DMS 273 (cell line): ENCODE measurements at regions not wholly inside any gene's neighbourhood (a gene's known extent, or its start where the extent isn't known, plus 50 kb on each side); places are given as distances from the start of the nearest gene placed in this dataset.
"Not testable (repeated sequence)": the region's sequence is repeated elsewhere in the genome, so short reads cannot be mapped to it uniquely, and the experiment has no call there.

Experiments used
- DNase-seq: peaks from one replicate; lab custom pipeline; 2025; ENCODE audit not compliant: unreplicated experiment; lab: John Stamatoyannopoulos, UW

DNA sequence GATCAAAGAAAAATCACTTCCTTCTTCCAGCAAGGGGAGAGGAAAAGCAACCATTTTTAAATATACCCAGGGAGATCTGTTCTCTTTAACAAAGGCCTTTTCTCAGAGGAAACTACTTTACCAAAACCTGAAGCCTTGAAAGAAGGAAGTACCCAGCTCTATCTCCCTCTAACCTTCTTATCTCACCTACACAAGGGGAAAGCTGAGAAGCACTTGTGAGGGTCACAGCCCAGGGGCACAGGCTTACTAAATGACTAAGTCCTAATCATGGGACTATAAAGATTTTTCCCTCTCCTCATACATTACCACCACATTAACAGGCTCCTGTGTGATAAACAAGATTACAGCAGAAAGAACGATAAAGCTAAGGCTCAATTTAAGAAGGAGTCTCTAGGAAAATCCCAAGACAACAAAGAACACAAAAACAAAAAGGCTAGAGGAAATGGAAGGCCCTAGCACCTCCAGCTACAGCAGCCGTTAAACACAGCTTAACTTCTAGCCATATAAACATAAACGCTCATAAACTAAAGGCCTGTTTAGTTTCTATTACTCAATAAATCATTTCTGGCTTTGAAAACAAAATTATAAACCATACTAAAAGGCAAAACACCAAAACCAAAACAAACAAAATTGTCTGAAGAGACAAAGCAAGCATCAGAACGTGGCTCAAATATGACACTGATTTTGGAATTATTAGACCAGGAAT lies 284.9 kb upstream of the ECI2 start:
- no peak for DNase-seq

DNA sequence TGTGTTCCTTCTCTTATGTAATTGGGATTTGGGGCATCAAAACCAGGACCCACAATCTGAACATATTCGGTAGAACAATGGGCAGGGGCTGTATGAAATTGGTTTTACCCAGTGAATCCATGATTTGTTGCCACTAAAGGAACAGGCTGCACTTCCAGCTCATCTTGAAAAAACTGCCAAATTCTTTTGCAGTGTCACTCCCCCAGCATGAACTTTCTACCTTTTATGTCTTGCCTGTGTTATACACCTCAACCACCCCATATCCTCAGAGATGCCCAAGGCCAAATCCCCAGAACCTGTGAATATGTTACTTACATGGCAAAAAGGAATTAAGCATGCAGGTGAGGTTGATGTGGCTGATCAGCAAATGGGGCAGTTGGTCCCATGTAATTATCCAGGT lies 280.2 kb upstream of the ECI2 start:
- DNase-seq = no peak

DNA sequence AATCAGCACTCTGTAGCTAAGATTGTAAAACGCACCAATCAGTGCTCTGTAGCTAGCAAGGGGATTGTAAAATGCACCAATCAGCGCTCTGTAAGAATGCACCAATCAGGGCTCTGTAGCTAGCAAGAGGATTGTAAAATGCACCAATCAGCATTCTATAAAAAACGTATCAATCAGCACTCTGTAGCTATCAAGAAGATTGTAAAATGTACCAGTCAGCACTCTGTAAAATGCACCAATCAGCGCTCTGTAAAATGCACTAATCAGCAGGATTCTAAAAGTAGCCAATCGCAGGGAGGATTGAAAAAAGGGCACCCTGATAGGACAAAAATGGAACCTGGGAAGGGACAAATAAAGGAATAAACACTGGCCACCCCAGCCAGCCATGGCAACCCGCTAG lies 278.7 kb upstream of the ECI2 start:
- not testable (repeated sequence) for DNase-seq

DNA sequence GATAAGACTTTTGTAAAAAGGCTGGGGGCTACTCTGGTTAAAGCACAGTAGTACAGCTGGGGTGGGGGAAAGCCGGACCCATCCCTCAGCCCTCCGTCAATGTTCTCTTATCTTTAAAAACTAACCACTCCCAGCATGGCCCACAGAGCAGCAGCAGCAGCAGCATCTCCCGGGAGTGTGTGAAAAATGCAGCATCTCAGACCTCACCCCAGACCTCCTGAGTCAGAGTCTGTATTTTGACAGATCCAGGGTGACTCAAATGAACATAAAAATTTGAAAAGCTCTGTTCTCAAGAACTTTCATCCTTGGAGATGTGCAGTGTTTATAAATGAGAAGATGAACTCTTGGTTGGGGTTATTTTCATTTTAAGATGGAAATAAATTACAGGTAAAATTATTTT lies 277.7 kb upstream of the ECI2 start:
- no peak for DNase-seq

DNA sequence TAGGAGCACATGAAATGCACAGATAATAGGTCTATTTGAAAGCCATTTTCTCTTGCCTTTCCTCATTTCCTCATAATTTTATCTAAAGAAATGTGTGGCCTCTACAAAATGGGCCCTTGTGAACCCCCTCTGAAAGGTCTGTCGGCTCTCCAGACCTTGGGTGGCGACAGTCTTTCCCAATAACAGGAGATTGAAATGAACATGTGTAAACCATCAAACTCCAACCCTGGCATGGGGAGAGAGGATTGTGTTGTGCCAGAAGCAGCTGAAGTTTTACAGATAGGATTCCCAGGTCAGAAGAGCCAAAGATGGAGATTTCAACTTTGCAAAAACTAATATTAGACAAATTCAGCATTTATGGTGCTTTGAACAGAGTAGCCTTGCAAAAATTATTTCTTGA lies 277.1 kb upstream of the ECI2 start:
- DNase-seq = no peak

DNA sequence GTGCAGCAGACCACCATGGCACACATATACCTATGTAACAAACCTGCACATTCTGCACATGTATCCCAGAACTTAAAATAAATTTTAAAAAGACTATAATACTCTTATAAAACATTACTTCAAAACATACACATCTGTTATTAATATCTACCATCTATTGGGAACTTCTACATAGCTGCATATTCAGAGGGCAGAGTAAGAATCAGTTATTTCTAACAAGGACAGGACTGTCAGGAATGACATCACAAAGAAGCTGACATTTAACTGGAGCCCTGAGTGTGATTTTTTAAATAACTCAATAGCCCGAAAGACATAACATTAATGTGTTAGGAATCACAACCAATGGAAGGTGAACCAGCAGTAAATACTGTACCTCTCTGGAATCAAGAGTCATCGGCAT lies 276.7 kb upstream of the ECI2 start:
- no peak for DNase-seq

DNA sequence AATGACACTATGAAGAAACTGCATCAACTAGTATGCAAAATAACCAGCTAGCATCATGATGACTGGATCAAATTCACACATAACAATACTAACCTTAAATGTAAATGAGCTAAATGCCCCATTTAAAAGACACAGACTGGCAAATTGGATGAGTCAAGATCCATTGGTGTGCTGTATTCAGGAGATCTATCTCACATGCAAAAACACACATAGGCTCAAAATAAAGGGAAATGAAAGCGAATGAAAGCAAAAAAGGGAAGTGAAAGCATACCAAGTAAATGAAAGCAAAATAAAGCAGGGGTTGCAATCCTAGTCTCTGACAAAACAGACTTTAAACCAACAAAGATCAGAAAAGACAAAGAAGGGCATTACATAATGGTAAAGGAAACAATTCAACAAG lies 272.3 kb upstream of the ECI2 start:
- not testable (repeated sequence) for DNase-seq

DNA sequence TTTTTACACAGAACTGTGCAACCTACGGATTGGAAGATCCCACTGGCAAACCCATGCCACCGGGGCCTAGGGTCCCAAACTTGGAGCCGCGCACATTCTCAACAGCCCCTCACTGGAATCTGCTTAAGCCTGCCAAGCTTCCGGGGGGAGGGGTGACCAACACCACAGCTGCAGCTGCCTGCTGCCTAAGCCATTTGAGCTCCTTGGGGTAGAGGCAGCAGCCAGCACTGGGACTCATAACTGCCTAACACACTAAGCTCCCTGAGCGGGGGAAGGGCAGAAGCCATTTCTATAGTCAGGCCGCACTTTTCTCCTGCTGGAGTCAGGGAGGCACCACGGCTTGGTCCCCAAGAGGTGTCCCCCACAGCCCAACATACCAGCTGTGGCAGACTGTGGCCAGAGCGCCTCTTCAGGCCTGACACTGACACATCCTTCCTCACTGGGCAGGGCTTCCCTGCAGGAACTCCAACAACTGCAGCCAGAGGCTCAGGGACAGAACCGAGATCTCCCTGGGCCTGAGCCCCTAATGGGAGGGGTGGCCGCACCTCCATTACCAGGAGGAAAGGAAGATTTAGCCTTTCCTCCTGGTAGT lies 270.3 kb upstream of the ECI2 start:
- DNase-seq = no peak

DNA sequence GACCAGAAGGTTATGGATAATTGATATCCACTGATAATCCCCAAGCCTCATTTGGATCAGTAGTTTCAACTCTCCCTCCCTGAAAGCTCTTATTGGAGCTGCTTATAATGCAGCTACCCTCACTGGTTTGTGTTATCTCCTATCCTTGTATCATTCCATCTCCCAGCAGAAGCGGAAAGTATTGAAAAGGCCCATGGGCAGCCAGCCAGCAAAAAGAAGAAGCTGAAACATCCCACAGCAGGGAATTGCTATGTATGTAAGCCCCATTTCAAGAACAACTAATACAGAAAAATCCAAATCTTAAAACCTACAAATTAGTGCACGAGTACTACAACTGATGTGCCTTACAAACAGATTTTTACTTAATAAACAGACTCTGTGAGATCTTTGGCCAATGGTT lies 269.0 kb upstream of the ECI2 start:
- DNase-seq = no peak

DNA sequence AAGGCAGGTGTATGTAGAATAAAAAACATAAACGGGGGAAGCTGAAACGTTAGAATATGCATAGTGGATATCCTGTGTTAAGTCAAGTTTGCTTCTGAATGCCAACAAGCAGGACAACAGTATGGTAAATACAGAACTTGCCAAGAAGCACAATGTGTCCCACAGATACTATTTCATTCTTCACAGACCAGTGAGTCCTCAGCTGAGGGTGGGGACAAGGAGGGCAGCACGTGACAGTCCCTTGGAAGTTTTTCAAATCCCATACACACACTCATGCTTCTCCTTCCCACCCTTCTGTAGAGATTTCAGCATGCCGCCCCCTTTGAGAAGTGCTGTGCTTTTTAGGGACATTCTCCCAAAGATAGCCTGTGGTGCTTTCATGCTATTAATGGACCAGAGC lies 268.5 kb upstream of the ECI2 start:
- DNase-seq = no peak

DNA sequence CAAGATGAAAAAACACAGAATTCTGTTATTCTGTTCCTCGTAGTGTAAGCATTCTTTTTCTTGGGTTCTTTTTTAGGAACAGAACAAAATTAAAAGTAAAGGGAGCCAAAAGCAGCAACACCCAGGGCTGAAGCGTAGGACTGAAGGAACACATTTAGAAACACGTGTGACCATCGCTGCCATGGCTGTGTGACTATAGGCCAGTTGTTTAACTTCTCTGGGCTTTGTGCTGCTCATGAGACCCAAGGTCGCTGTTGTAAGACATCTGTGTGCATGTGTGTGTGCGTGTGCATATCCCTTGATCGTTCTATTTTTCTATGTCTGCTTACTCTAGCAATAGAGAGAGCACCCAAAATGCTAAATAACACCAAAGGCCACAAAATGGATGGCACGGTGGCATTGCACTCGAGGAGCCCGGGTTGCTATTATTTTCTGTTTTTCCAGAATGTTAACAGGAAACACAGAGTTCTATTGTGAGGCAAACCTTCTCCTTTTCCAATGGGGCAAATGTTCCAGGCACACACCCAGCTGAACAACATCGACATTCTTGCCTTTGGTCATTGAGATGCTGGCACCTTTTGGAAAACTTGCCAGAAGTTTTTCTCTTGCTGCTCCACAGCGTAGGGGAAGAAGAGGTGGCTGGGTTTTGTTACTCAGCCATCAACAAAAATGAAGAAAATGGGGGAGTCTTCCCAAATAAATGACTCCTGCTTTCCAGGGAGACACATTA lies 267.8 kb upstream of the ECI2 start:
- DNase-seq = no peak

DNA sequence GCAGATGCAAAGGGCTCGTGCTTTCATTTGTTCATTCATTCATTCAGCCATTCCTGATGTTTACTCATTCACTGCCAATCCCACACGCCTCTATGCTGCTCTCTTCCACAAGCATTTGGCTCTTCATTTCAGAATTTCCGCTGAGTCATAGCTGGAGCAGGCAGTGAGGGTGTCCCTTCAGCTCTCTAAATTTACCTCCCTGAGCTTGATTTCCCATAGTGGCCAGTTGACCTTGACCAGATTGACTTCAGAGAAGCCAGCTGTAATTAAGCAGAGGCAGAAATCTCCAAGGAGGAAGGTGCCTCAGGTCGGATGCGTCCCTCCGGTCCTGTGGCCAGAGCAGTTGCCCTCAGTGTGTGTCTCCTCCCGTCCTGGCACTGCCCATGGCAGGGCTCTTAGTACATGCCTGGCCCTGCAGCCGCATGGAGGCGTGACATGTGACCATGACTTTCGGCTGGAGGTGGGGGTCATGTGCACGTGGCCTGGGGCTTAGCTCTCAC lies 267.2 kb upstream of the ECI2 start:
- DNase-seq = no peak

DNA sequence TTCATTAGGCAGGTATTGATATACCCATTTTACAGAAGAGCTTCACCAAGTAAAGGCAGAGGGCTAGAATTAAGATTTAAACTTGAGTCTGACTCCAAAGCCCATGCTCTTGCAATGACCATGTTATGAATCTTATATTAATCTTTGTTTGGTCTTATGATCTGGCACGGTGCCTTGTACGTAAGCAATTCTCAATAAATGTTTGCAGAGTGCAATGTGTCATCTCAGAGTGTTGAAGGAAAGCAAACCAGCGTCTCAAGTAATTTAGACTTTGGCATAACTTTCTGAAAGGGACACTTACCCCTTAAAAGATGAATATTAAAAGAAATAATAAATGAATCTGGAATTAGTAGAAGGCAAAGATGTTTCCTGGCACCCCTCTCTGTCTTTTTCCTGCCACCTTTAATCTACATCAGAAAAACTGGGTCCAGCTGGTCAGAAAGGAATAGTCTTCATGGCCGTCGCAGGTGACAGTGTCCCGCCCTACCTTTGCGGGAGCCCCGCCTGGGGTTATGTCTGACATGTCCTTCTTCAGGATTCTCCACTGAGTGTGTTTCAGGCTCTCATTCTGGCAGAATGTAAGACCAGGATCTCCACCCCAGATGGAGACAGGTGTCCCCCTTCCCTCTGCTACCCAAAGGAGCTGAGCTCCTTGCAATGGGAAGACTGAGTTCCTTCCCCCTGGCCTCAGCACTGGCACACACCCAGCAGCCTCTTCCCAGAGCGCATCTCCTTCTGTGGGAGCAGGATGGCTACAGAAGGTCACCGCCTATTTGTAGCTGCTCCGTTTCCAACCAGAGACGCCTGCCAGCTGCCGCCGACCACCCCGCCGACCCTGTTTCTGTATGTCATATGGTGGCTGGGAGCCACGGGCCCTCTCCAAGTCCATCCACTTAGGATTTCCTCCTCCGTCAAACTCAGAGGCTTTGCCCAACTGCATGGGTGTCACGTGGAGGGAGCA lies 266.3 kb upstream of the ECI2 start:
- peak; percentile 11 for DNase-seq

DNA sequence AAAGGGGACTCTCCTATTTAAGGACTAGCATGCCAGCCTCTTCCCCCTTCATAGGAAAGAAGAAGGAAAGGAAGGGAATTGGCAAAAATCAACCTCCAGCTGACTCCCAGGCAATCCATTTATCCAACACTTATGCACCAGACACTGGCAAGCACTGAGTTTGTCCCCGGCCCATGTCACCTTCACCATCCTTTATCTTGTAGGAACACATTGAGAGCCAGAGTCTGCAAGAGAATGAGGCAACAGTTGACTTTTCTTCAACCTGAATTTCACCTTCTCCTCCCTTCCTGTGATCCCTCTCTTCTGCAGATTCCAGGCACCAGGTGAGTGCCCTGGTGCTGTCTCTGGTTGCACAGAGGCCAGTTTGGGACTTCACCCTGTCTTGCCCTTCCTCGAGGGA lies 264.3 kb upstream of the ECI2 start:
- no peak for DNase-seq

DNA sequence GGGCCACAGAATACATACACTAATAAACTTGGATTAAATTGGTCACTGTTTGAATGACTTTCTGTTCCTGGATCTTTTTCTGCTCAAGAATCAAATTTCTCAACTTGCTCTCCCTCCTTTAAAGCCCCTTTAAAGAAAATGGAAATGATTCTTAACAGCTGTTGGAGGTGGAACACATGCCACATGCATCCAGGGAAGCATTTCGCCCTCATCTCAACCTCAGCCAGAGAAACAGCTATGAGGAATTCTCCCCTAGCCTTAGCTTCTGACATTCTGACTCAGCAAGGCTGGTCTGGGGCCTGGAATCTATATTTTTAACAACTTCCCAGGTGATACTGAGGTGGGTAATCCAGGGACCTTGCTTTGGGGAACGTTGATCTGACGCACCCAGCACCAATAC lies 263.4 kb upstream of the ECI2 start:
- no peak for DNase-seq

DNA sequence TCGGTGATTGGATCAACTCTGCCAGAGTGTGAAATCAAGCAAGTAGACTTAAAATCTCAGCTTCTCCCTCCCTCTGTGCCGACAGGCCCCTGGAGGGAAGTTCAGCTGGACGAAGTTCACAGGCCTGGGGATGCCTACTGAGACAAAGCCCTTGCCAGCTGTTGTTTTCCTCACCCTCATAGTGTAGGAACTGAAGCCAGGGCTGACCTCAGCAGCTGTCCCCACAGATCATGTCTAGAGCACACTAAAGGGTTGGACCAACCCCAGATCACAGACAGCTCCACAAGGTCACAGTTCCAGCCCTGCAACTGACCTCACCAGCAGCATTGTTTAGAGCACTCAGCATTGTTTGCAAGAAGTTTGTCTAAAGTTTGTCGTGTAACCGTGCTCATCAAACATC lies 261.9 kb upstream of the ECI2 start:
- DNase-seq = peak; percentile 71

DNA sequence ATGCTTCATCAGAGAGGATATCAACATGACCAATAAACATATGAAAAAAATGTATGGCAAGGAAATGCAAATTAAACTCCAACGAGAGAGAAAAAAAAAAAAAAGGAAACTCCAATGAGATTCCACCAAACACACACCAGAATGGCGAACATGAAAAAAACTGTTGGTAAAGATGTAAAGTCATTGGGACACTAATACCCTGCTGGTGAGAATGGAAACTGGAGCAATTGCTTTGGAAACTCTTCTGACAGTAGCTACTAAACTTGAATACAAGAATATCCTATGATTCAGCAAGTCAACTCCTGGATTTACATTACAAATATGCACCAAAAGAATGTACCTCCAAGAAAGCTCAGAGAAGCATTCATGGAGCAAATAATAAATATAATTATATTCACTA lies 260.7 kb upstream of the ECI2 start:
- no peak for DNase-seq

DNA sequence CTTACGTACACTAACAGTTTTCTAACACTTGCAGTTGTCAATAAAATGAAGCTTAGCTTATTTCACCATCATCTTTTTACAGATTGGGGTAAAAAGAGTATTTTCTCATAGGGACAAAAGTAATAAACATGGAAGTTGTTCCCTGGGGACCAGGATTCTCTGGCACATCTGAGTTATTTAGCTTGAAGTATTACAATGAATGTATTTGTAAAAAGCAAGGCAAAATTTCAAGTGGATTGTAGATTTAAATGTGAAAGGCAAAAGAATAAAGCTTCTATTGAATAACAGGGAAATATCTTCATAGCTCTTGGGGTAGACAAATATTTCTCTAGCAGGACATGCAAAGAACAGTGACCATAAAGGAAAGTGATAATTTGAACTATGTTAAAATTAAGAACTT lies 260.0 kb upstream of the ECI2 start:
- no peak for DNase-seq

DNA sequence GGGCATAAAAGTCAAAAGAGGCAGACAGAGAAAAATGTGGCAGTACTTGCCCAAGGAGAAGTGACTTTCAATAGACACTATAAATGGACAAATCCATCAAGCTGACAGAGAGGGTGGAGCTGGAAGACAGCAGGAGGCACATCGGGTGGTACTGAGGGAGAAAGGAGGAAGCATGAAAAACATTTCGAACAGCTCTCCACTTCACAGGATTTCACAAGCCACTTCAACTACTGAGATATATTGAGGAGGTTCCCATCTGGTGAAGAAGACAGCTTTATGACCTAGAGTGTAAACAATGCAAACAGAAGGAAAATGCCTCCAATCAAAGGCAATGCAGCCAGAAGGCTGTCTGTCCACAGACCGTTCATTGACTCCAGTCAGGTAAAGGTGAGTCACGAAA lies 259.4 kb upstream of the ECI2 start:
- no peak for DNase-seq

DNA sequence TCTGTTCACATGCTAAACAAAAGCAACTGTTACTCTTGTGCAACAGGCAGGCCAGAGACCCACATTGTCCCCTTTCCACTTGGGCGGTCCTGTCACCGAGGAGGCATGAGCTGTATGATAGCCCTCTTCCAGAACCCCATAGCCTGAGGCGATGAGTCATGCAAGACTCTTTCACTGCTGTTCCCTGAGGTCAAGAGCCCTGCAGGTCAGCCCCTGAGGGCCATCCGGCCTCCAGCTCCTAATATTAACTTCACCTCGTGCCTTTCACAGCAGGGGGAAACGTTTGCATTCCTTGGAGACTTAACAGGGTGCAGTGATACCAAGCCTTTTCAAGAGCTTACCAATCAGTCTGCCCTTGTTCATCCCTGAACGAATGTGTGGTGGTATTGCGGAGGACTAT lies 253.3 kb upstream of the ECI2 start:
- DNase-seq = no peak

DNA sequence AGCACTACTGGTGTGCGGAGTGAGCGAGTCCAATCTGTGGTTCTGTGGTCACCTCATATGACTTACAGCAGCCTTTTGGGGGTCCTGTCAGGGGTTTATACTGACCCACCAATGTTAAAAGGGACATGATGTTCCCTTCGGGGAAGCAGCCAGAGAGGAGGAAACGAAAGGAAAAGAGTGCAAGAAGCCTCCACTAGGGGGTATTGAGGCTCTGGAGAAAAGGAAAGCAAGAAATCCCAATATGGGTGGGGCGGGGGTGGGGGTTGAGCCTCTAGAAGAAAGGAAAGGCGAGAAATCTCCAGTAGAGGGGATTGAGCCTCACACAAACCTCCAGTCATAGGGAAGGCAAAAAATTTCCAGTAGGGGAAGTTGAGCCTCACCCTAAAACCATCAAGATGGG lies 249.3 kb upstream of the ECI2 start:
- no peak for DNase-seq
